ENCODE measurements at regions not wholly inside any gene's neighbourhood (a gene's known extent, or its start where the extent isn't known, plus 50 kb on each side); places are given as distances from the start of the nearest gene placed in this dataset.

DNA sequence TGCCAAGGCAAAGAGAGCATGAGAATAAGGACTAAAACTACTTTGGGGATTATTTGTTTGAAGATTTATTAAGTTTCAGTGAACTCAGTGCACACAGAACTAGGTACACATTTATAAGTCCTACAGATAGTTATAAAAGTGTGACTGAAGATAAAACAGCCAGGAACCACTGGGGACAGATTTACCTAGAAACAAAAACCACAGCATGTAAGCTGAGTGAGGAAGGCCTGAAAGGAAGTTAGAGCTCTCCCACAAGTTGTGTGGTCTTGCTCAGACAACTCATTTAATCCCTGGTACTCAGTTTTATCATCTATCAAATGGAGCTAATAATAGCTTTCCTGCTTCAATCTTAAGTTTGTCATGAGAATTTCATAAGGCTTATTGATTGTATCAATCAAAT, 311.2 kb upstream of the FAT3 start:
- TF ChIP-seq, protein P1, sequence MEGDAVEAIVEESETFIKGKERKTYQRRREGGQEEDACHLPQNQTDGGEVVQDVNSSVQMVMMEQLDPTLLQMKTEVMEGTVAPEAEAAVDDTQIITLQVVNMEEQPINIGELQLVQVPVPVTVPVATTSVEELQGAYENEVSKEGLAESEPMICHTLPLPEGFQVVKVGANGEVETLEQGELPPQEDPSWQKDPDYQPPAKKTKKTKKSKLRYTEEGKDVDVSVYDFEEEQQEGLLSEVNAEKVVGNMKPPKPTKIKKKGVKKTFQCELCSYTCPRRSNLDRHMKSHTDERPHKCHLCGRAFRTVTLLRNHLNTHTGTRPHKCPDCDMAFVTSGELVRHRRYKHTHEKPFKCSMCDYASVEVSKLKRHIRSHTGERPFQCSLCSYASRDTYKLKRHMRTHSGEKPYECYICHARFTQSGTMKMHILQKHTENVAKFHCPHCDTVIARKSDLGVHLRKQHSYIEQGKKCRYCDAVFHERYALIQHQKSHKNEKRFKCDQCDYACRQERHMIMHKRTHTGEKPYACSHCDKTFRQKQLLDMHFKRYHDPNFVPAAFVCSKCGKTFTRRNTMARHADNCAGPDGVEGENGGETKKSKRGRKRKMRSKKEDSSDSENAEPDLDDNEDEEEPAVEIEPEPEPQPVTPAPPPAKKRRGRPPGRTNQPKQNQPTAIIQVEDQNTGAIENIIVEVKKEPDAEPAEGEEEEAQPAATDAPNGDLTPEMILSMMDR (IDR thresholded peaks at IDR 0.05), result no peak
- no peak for TF ChIP-seq POLR2A (IDR thresholded peaks at IDR 0.05)
